ENCODE measurements at regions not wholly inside any gene's neighbourhood (a gene's known extent, or its start where the extent isn't known, plus 50 kb on each side); places are given as distances from the start of the nearest gene placed in this dataset.
A peak's percentile ranks its signal among the peaks of the same experiment; 100 is the strongest.
"Not testable (repeated sequence)": the region's sequence is repeated elsewhere in the genome, so short reads cannot be mapped to it uniquely, and the experiment has no call there.

DNA sequence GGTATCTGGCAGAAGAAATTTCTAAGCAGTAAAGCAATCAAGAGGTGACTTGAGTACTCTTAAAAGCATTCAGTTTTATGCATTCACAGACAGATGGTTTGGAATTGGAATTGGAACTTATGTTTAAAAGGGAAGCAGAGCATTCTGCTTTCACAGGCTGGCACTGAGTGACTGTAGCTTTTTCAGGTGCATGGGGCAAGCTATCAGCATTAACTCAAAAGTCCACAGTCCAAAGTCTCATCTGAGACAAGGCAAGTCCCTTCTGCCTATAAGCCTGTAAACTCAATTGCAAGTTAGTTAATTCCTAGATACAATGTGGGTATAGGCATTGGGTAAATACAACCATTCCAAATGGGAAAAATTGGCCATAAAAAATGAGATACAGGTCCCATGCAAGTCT is 1620.3 kb downstream of the MRPL39 start:
- no peak for DNase-seq

DNA sequence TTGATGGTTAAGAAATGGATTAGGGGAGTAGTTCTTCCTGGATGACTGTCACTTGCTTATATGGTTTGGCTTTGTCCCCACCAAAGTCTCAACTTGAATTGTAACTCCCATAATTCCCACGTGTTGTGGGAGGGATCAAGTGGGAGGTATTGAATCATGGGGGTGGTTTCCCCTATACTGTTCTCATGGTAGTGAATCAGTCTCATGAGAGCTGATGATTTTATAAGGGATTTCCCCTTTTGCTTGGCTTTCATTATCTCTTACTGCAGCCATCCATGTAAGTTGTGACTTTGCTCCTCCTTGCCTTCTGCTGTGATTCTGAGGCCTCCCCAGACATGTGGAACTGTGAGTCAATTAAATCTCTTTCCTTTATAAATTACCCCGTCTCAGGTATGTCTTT is 1621.1 kb downstream of the MRPL39 start:
- no peak for DNase-seq

GRCh38 chr21:23982546-23982945 is 1624.7 kb downstream of the MRPL39 start:
- no peak for DNase-seq

DNA sequence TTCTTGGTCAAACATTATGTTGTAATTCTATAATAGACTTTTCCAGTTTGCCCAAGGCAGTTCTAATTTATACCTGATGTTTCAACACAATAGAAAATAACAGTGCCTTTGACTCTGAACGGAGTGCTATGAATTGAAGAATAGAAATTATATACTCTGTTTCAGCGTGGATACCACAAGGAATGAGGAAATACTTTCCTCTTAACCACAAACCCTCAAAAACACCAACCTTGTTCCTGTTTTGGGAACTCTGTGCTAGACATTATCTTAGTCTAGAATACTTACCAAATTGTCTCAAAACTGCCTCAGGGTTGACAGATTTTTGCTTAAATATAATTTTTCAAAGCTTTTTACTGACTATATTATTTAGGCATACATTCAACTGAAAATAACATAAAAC is 1629.3 kb downstream of the MRPL39 start:
- DNase-seq = no peak

DNA sequence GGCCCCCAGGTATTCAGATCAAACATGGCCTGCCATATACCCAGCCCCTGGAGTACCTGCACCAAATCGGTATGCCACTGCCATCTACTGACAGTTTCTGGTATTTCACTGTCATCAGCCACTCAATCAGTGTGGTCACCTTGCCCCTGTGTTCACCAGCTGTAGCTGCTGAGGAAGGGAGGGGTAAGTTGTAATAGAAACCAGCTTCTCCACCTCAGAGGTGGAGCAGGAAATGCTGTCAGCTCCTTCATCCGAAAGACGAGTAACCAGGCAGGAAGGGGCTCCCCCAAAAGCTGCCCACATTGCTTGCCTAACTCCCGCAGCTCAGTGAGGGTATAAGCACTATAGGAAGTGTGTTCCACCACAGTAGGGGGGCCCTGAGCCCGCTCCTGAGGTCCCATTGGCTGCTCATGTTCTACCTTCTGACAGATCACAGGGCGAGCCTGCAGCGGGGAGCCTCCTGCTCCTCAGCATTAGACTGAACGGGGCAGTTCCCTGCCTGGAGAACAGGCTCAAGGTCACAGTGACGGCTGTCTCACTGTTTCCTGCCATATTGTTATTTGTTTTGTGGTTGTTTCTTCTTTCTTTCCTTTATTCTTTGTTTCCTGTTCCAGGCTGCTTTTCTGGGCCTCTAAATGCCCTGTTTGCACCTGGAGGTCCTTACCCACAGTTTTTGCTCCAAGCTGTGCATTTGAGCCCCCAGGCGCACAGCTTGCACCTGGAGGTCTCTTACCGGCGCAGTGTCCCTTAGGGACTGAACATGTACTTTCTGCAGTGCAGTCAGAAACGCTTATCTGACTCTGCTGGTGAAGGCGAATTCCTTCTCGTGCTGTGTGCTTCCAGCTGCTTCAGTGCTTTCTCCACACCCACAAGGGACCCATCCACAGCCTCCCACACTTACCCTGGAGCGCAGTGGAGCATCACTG is 1638.3 kb downstream of the MRPL39 start:
- no peak for DNase-seq

DNA sequence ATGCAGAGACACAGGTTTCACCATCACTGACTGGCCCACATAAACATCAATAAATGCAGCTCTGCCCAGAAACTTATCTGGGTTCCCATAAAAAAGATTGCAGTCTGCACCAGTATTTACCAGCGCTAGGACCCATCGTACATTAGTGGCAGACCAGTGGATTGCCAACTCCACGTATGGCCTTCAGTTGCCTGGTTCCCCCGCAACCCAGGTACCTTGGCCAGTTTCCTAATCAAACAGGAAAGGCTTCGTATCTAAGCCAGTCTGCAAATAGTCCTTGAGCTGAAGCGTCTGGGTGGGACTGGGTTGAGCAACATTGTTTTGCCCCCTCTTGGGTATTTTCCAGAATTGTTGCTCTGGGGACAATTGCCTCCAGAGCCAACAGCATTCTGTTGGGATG is 1639.3 kb downstream of the MRPL39 start:
- DNase-seq = no peak

DNA sequence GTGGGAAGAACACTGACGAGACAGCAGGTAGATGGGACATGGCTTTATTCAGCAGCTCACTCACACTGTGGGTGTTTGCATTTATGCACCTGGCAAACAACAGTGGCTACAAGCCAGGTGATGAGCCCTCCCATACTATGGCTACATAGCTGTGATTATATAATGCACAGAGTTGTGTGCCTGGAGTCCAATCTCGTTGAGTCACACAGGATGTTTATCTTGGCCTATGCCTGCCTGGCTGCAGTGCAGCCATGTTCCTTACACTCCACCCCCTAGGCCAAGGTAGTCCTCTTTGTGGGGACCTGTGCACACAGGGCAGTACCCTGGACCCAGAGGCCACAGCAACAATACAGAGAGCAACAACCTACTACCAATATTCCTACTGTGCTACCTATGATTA is 1643.8 kb downstream of the MRPL39 start:
- no peak for DNase-seq

GRCh38 chr21:23960769-23961168 is 1646.5 kb downstream of the MRPL39 start:
- no peak for DNase-seq

DNA sequence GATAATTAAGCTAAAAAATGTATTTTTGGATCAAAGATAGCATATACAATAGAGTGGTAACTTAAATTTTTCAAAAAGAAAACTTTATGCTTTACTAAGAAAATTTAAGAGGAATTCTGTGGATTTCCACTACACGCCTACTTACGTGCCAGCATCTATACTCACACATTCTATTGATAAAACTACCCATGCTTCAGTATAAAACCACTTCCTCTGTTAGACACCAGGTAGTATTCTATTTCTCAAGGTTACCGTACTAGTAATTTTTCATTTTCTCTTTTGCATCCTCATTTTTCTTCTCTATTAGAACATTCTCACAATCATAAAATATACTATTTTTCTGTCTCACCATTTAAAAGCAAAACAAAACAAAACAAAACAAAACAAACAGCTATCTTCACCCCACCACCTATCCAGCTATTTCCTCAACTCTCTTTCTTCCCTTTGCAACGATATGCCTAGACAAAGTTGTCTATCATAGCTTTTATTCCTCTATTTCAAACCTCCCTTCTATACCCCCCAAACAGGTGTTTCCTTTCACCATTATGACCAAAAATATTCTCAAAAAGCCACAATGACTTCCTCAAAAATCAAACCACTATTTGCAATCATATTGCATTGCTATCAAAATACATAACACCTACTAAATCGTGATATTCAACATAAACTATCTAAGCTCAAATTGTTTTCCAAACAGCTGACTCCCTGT is 1652.0 kb downstream of the MRPL39 start:
- no peak for DNase-seq

- DNase-seq = no peak
These were observed 1655.0 kb downstream of the MRPL39 start for GRCh38 chr21:23952269-23952668.

DNA sequence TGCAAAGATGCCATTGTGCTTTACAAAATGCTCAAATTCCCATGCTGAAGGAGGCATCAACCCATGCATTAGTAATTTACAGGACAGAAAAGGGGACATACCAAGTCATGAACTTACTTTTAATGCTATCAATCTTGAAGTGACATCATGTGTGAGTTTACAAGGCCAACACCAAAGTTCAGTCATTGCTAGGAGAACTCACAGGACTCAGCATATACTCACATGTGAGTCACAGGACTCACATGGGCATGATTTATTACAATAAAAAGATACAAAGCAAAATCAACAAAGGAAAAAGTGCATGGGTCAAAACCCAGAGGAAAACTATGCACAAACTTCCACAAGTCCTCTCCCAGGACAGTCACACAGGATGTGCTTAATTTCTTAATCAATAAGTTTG is 1656.0 kb downstream of the MRPL39 start:
- no peak for DNase-seq

- DNase-seq = no peak
These were observed 1656.9 kb downstream of the MRPL39 start for GRCh38 chr21:23950344-23950743.

- DNase-seq = no peak
These were observed 1657.8 kb downstream of the MRPL39 start for GRCh38 chr21:23949493-23949892.

DNA sequence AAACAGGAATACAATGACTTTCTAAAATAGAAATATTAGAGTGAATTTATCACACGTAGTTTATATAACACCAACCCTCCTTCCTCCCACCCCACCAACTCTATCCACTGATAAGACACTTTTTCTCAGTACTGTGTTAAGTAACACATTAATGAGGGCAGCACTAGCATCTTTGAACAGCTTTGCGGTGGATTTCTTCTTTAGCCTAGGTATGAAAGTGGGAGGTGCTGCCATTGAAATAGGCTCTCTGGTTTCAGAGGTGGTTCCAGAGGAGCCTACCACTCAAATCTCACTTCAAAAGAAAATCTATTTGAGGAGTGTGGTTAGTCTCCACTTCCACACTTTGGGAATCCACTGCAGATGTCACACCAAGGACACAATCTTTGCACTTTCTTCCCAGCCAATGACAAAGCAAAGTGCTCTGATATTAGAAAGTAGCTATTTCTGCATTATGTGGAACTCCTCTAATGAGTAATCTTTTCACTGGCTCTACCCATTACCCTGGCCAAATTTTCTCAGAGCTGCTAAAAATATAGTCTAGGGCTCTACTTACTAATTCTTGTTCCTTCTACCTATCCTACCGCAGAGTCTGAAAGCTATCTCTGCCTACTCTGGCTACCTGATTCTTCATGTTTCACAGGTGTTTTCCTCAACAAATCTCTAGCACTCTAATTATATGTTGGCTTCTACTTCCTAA is 1667.8 kb downstream of the MRPL39 start:
- DNase-seq = no peak

DNA sequence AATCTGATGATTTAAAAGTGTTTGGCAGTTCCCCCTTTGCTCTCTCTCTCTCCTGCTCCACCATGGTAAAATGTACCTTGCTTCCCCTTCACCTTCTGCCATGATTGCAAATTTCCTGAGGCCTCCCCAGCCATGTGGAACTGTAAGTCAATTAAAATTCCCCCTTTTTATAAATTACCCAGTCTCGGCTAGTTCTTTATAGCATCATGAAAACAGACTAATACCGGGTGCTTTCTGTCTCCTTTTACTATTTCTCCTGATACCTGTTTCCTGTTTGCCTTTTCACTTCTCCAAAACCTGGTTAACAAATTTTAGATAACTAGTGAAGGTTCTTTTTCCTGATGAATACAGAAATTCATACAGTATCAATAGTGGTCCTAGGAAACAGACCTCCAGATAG is 1670.3 kb downstream of the MRPL39 start:
- no peak for DNase-seq

DNA sequence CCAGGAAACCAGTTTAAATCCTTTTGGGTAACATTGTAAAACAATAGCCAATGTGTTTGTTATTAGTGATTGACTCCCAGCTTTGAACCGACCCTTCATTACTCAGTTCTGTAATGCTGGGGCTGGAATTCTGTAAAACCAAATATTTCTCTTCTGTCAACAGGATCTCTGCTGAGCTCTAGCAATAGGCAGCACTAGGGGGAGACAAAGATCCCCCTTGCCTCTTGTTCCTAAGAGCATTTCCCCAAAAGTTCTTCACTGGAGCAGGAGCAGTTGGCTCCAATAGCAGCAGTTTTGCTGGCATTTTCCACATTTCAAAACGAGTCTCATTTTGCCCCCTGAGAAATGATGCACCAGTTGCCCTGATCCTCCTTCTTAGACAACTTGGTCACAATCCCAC is 1671.1 kb downstream of the MRPL39 start:
- DNase-seq = peak in 1 of 2 donors; percentile 12

GRCh38 chr21:23930565-23930964 is 1676.7 kb downstream of the MRPL39 start:
- no peak for DNase-seq

DNA sequence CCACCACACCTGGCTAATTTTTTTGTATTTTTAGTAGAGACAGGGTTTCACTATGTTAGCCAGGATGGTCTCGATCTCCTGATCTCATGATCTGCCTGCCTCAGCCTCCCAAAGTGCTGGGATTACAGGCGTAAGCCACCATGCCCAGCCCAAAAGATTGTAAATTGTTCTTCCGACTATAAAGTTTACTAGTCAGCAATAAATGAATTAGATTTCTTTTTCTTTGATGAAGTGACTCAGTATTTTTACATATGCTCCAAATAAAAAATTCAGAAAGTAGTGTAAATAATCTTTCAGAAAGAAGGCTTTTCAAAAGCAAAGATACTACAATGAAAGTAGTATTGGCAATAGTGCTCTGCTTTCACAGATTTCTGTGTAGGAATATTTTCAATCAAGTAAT is 1680.9 kb downstream of the MRPL39 start:
- not testable (repeated sequence) for DNase-seq

- DNase-seq = no peak
These were observed 1685.4 kb downstream of the MRPL39 start for GRCh38 chr21:23921670-23922418.

DNA sequence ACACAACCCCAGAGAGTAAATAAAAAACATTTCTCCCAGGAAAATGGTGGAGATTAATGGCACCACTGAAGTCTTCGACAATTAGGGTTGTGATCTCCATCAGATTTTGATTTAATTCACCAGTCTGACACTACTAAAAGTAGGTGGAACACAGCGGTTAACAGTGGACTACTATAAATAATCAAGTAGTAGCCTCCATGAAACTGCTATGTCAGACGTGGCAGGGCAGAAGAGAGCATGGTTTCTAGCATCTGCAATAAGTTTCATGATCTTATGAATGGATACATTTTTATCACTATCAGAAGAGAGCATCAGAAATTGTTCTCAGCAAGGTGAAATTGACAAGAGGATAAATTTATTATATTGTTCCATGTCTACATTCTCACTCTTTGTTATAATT is 1706.6 kb downstream of the MRPL39 start:
- DNase-seq = no peak

- no peak for DNase-seq
These were observed 1707.7 kb downstream of the MRPL39 start for GRCh38 chr21:23899561-23899960.

DNA sequence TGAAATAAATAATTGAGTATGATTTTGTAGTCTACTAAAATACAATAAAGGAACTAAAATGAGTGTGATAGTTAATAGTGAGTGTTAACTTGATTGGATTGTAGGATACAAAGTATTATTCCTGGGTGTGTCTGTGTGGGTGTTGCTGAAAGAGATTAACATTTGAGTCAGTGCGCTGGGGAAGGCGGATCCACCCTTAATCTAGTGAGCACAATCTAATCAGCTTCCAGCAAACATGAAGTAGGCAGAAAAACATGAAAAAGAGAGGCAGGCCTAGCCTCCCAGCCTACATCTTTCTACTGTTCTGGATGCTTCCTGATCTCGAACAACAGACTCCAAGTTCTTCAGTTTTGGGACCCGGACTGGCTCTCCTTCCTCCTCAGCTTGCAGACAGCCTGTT is 1716.6 kb downstream of the MRPL39 start:
- no peak for DNase-seq

Measured in right lung (tissue), 2 donors.